Immature natural killer cell (primary cell): ENCODE measurements at regions not wholly inside any gene's neighbourhood (a gene's known extent, or its start where the extent isn't known, plus 50 kb on each side); places are given as distances from the start of the nearest gene placed in this dataset.

Source experiments
- DNase-seq, 3 donors: peaks; one replicate each; pipeline ENCODE4 v3.0.0; 2022; ENCODE audit warnings: mixed read lengths in 1 of 3
- H3K27ac Mint-ChIP-seq, 6 donors: one replicate each; pipeline ENCODE4 v1.8.0; 2020; ENCODE audit warnings: mixed read lengths in 6 of 6, mild to moderate bottlenecking in 5 of 6, inconsistent platforms in 4 of 6, moderate library complexity in 3 of 6
- H3K27me3 Mint-ChIP-seq, 3 donors: one replicate each; pipeline ENCODE4 v1.8.0; 2020 to 2021; ENCODE audit warnings: low read depth in 3 of 3, mild to moderate bottlenecking in 3 of 3, mixed read lengths in 3 of 3, moderate library complexity in 3 of 3, inconsistent platforms in 1 of 3
- H3K36me3 Mint-ChIP-seq, 3 donors: one replicate each; pipeline ENCODE4 v1.8.0; 2020; ENCODE audit warnings: mixed read lengths in 3 of 3, inconsistent platforms in 2 of 3, mild to moderate bottlenecking in 2 of 3
- H3K4me1 Mint-ChIP-seq, 2 donors: one replicate each; pipeline ENCODE4 v1.8.0; 2020; ENCODE audit warnings: inconsistent platforms in 2 of 2, mild to moderate bottlenecking in 2 of 2, mixed read lengths in 2 of 2, moderate library complexity in 1 of 2
- H3K4me3 Mint-ChIP-seq, 5 donors: one replicate each; pipeline ENCODE4 v1.8.0; 2020; ENCODE audit warnings: mild to moderate bottlenecking in 5 of 5, mixed read lengths in 5 of 5, inconsistent platforms in 3 of 5, moderate library complexity in 3 of 5
- H3K9me3 Mint-ChIP-seq, 6 donors: one replicate each; pipeline ENCODE4 v1.8.0; 2020; ENCODE audit warnings: mild to moderate bottlenecking in 6 of 6, mixed read lengths in 6 of 6, inconsistent platforms in 4 of 6, moderate library complexity in 3 of 6

DNA sequence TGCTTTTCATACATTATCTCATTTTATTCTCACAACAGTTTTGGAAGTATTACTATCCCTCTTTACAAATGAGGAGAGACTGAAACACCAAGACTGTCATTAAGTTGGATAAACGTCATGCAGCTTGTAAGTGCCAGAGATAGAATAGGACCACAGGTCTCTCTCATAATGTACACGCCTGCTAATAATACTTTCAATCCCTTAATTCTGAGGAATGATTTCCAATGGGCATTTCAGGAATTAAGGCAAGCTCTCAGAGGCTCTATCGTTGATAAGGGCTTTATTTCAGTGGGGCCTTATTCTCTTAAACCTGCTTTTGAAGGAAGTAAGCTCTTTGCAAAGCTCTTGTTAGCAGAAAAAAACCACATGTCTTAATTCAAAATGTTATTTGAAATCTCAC, 229.1 kb downstream of the NFKBIZ start:
- no peaks in the 10 kb centered on the region for H3K36me3 Mint-ChIP-seq
- H3K9me3 Mint-ChIP-seq, result no peaks in the 10 kb centered on the region
- no peaks in the 10 kb centered on the region for H3K27me3 Mint-ChIP-seq
- H3K4me3 Mint-ChIP-seq, result no peak overlapping the region
- no peak overlapping the region for H3K27ac Mint-ChIP-seq
- DNase-seq, result no peak
- H3K4me1 Mint-ChIP-seq, result no peaks in the 10 kb centered on the region

DNA sequence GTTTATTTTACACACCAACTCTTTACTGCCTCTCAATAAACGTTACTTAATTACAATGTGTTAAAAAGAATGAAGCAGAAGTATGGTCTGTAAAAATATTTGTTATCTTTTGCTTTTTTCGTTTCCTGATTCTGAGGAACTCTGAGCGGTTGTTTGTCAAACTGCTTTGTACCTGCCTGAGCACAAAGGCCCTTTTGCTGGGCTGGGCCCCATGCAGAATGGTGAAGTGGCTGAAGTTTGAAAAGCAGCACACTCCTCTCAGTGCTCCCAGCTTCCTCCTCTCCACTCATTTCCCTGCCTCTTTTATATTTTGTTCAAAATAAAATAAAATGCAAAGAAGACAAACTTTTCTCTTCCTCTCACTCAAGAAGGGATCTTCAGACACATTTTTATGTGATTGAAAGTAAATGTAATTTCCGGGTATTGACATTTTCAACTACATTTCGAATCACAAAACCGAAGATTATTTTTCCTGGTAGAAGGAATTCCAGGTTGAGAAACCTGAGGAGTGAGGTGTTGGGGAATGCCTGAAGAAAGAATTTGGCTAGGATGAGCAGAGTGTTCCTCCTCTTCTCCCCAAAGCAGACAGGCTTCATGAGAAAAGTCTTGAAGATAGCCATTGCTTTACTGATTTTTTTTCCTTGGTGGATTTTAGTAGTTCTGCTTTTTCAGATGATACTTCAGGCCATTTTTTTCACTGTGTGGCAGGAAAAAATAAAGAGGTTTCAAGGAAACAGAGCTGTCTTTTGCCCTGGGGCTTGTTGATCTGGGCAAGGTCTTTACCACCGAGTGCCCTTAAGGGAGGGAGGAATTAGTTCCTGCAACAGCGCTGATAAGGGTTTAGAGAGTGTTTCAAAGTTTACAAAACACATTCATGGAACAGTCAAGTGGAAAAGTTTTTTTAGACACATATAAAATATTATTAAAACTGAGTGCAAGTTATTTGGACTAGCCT, 229.8 kb downstream of the NFKBIZ start:
- DNase-seq, result no peak
- H3K4me1 Mint-ChIP-seq, result no peaks in the 10 kb centered on the region
- peaks cover 0 to 2% (median 0%) of the 10 kb centered on the region in 3 donors for H3K27me3 Mint-ChIP-seq
- no peaks in the 10 kb centered on the region for H3K36me3 Mint-ChIP-seq
- no peak overlapping the region for H3K27ac Mint-ChIP-seq
- no peak overlapping the region for H3K4me3 Mint-ChIP-seq
- no peaks in the 10 kb centered on the region for H3K9me3 Mint-ChIP-seq

DNA sequence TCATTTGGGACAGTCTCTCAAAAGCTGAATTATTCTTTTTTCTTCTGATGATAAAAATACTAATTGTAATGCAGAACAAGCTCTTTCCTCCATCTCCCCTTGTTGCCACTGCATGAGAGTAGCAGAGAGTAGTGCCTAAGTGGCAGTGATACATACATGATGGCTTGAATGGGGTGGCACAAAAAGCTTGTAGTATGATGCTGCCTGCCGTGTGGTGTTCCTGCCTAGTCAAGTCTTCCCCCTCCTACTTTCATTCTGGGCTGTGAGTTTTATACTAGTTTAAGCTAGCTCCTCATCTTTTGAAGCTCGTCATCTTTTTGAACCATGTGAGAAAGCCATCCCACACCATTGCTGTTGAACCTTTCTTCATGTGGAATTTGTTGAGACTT, 230.5 kb downstream of the NFKBIZ start:
- Mint-ChIP-seq H3K4me3 (no peak overlapping the region), H3K27ac (no peak overlapping the region)

DNA sequence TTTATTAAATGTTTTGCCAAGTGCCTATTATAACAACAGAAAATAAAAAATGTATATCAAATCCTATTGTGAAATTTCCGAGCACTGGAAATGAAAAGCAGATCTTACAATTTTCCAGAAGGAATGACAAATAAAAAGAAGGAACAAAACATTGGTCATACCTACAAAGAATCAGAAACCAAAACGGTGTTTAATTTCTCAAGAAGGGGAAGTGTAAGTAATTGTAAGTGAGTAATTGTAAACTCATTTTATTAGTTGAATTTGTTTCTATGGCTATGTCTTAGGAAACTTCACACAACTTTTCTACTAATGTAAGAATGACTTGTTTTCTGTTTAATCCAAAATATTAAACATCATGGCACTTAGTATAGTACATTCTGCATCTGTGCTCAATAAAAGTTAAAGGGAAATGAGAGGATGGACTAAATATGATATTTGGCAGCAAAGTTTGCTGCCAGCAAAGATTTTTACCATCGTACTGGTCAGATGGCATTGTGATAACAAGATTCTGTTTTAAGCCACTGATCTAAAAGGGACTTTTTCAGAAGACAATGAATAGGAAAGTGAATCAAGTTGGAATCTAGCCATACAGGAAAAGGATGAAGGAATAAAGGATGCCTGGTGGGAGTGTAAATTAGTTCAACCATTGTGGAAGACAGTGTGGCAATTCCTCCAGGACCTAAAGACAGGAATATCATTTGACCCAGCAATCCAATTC, 232.4 kb downstream of the NFKBIZ start:
- Mint-ChIP-seq H3K4me1 (no peaks in the 10 kb centered on the region), H3K27ac (no peak overlapping the region)
- no peak for DNase-seq

More for the DNA sequence above, 230.5 kb downstream of the NFKBIZ start:
- H3K9me3 Mint-ChIP-seq, result no peaks in the 10 kb centered on the region
- DNase-seq, result no peak
- peaks cover 0 to 3% (median 0%) of the 10 kb centered on the region in 3 donors for H3K27me3 Mint-ChIP-seq
- no peaks in the 10 kb centered on the region for H3K36me3 Mint-ChIP-seq
- H3K4me1 Mint-ChIP-seq, result no peaks in the 10 kb centered on the region

DNA sequence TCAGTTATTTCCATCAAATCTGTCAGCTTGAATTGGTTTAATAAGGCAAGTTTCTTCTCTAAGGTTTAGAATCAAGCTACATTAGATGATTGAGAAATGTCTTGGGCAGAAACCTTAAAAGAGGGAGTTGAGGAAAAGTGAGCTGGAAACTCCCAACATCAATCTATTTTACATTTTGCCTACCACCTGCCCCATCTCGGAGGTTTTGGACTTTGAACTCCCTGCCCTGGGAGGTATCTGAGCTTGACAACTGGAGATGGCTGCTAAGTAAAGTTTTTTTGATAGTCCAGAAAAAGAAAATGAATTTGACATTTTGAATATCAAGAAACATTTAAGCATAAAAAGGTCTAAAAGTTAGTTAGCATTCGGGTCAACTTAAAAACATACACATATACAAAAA, 234.2 kb downstream of the NFKBIZ start:
- no peaks in the 10 kb centered on the region for H3K4me1 Mint-ChIP-seq
- H3K9me3 Mint-ChIP-seq, result no peaks in the 10 kb centered on the region
- no peak overlapping the region for H3K27ac Mint-ChIP-seq
- no peak for DNase-seq
- no peaks in the 10 kb centered on the region for H3K36me3 Mint-ChIP-seq
- H3K27me3 Mint-ChIP-seq, result peaks cover 0 to 8% (median 0%) of the 10 kb centered on the region in 3 donors
- no peak overlapping the region for H3K4me3 Mint-ChIP-seq

More for the DNA sequence above, 232.4 kb downstream of the NFKBIZ start:
- no peak overlapping the region for H3K4me3 Mint-ChIP-seq
- H3K27me3 Mint-ChIP-seq, result peaks cover 0 to 3% (median 0%) of the 10 kb centered on the region in 3 donors
- no peaks in the 10 kb centered on the region for H3K36me3 Mint-ChIP-seq
- H3K9me3 Mint-ChIP-seq, result no peaks in the 10 kb centered on the region

DNA sequence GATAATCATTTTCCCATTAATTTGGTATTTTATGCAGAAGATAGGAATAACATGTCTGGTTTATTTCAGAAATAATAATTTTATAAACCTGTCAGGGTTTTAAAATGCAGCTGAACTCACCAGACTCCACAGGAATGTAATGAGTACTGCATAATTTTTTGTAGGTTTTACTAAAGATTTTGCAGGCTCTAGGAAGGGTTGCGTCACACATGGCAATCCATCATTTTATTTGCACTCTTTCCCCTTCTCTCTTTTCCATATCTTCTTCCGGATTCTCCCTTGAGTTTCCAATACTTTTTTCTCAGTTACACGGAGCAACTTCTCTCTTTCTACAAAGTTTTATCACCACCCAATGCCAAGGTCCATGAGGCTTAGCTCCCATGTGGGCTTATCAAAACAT, 234.7 kb downstream of the NFKBIZ start:
- peaks cover 0 to 8% (median 0%) of the 10 kb centered on the region in 3 donors for H3K27me3 Mint-ChIP-seq
- no peak overlapping the region for H3K4me3 Mint-ChIP-seq
- H3K36me3 Mint-ChIP-seq, result no peaks in the 10 kb centered on the region
- no peaks in the 10 kb centered on the region for H3K4me1 Mint-ChIP-seq
- no peak for DNase-seq
- H3K27ac Mint-ChIP-seq, result no peak overlapping the region
- no peaks in the 10 kb centered on the region for H3K9me3 Mint-ChIP-seq

DNA sequence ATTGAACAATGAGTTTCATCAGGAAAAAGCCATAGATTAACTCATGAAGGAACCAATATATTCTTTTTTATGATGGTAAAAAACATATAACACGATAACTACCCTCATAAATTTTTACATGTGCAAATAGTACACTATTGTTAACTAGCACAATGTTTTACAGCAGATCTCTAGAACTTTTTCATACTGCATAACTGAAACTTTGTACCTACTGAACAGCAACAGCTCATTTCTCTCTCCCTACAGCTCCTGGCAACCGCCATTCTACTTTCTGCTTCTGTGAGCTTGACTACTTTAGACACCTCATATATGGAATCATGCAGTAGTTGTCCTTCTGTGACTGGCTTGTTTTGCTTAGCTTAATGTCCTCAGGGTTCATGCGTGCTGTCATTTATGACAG, 235.4 kb downstream of the NFKBIZ start:
- no peak overlapping the region for H3K27ac Mint-ChIP-seq
- no peaks in the 10 kb centered on the region for H3K36me3 Mint-ChIP-seq
- DNase-seq, result no peak
- peaks cover 0 to 8% (median 0%) of the 10 kb centered on the region in 3 donors for H3K27me3 Mint-ChIP-seq
- no peaks in the 10 kb centered on the region for H3K9me3 Mint-ChIP-seq
- no peaks in the 10 kb centered on the region for H3K4me1 Mint-ChIP-seq
- no peak overlapping the region for H3K4me3 Mint-ChIP-seq

DNA sequence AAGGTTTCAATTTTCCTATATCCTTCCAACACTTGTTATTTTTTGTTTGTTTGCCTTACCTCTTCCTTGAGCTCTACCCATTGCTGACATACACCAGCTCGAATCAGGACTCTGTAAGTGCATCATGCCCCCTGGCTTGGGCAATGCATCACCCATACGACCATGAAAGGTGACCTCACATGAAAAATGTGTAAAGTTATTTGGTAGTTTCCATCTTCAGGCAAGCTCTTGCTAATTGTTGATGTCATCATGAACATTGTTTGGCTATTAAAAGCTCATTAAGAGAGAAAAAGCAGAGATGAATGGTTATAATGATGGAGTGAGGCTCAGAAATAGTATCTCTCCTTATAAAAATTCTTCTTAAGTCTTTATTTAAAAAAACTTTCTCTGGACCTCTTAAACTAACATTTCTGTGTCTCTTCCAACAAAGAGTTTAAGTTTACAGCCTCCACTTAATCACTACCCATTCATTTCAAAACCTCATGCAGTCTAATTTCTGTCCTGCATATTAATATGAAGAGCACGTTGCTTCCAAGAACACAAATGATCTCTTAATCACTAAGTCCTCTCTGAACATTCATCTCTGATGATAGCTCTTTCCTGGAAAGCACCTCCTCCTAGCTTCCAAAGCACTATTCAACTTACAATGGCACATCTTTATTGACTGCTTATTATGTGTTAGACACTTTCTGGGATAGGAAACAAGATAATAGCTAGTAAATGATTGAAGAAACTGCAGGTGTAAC, 236.3 kb downstream of the NFKBIZ start:
- H3K4me3 Mint-ChIP-seq, result no peak overlapping the region

DNA sequence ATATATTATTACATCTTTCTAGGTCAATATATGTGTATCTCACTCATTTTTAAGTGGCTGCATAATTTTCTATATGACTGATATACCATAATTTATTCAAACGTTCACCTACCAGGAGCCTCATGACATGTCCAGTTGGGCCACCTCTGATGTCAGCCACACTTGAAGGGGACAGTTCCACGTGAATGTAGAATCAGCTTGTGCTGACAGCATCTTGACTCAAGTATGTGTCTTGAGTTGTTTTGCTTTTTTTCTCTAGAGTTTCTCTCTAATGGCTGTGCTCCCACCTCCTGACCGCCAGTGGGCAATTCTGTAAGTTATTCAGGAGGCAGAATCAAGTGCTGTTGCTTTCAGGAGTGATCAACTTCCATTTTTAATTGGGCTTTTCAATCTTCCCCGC, 237.9 kb downstream of the NFKBIZ start:
- H3K9me3 Mint-ChIP-seq, result no peaks in the 10 kb centered on the region
- H3K4me1 Mint-ChIP-seq, result no peaks in the 10 kb centered on the region
- H3K36me3 Mint-ChIP-seq, result no peaks in the 10 kb centered on the region
- no peak overlapping the region for H3K4me3 Mint-ChIP-seq
- H3K27me3 Mint-ChIP-seq, result peaks cover 0 to 8% (median 0%) of the 10 kb centered on the region in 3 donors
- DNase-seq, result no peak
- no peak overlapping the region for H3K27ac Mint-ChIP-seq

More for the DNA sequence above, 236.3 kb downstream of the NFKBIZ start:
- DNase-seq, result no peak
- no peaks in the 10 kb centered on the region for H3K36me3 Mint-ChIP-seq
- H3K4me1 Mint-ChIP-seq, result no peaks in the 10 kb centered on the region
- no peaks in the 10 kb centered on the region for H3K9me3 Mint-ChIP-seq
- no peak overlapping the region for H3K27ac Mint-ChIP-seq
- peaks cover 0 to 8% (median 0%) of the 10 kb centered on the region in 3 donors for H3K27me3 Mint-ChIP-seq

DNA sequence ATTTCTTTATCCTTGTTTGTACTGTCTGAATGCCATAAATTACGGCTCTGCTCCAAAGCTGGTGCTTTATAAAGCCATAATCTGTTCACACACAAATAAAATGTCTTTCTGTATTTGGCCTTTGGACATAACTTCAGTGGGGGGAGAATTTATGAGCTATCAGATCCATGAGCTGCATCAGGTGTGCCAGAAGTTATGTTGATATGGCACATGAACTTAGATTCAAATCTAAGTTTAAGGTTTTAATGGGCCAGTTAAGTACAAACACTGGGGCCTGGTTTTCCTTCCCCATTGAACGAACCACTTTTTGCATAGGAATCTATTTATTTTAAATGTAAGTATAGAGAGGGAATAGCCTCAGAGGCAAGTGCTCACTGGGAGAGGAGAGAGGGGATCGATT, 239.9 kb downstream of the NFKBIZ start:
- no peak for DNase-seq
- peaks cover 0 to 6% (median 0%) of the 10 kb centered on the region in 3 donors for H3K27me3 Mint-ChIP-seq
- no peak overlapping the region for H3K4me3 Mint-ChIP-seq
- H3K36me3 Mint-ChIP-seq, result no peaks in the 10 kb centered on the region
- H3K27ac Mint-ChIP-seq, result no peak overlapping the region
- H3K9me3 Mint-ChIP-seq, result no peaks in the 10 kb centered on the region
- H3K4me1 Mint-ChIP-seq, result peaks cover 7 to 10% of the 10 kb centered on the region in 2 donors

DNA sequence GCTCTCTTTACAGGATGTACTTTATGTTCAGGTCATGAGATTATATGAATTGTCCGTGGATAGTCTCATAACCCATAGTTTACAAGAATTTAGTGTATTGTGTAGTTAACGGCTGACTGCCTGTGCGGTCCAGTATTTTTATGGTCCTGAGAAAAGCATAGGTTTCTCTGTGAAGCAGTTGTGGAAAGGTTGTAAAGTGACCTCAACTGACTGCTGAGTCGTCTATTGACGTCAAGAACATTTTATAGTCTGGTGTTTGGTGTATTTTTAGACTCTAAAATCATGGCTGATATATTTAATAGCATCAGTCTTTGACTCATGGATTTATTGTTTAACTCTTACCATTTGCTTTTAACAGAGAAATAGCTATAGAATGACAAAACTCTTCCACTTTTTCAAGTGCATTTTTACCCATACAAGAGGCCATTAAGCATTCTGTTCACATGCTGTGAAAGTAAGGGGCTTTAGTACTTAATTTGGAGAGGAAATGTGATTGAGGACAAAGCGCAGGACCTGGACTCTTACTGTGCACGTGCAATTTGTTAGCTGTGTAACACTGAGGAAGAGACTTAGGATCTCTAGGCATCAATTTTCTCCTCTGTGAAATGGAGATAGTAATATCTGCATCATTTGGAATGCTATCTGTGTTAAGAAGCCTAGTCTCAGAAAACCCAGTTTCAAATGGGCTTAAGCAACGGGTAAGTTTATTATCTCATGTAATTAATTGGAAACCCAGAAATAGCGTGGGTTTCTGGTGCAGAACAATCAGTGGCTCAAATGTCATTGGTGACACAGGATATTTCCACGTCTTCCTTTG, 240.8 kb downstream of the NFKBIZ start:
- Mint-ChIP-seq H3K9me3 (no peaks in the 10 kb centered on the region), H3K36me3 (no peaks in the 10 kb centered on the region), H3K4me1 (peaks cover 7 to 10% of the 10 kb centered on the region in 2 donors), H3K27ac (no peak overlapping the region), H3K27me3 (peaks cover 0 to 6% (median 0%) of the 10 kb centered on the region in 3 donors), H3K4me3 (no peak overlapping the region)
- DNase-seq, result no peak

DNA sequence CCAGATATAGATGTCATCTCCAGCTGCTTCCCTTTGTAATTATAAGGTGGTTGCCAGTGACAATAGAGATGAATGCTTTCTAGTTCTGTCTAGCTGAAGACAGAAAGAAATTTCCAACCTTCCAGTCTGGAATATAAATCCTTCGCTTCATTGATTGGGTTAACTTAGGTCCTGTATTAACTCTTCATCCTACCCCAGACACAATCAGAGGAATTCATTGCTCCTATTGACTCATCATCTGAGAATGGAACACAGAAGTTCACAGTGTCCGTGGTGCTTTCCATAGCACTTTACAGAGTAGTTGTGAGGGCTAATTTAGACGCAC, 241.4 kb downstream of the NFKBIZ start:
- Mint-ChIP-seq H3K4me3 (no peak overlapping the region), H3K36me3 (no peaks in the 10 kb centered on the region), H3K27me3 (peaks cover 0 to 6% (median 0%) of the 10 kb centered on the region in 3 donors), H3K27ac (no peak overlapping the region), H3K9me3 (no peaks in the 10 kb centered on the region), H3K4me1 (peaks cover 7 to 10% of the 10 kb centered on the region in 2 donors)
- no peak for DNase-seq

DNA sequence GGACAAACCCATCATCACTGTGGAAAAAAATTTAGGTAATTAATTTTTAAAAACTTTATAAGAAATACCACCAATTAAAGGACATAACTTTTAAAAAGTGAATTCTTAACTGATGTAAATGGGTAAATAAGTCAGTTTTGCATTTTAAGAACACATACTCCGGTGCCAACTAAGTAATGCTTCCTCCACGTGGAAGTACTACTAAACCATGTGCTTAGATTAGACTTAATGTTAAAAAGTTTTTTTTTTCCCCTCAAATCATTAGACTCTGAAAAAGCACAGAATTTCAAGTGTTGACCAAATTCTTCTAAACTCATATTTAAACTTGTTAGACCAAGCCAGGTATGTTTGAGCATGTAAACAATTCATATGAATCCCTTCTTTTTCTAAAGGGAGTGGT, 242.0 kb downstream of the NFKBIZ start:
- Mint-ChIP-seq H3K36me3 (no peaks in the 10 kb centered on the region), H3K27me3 (peaks cover 0 to 6% (median 0%) of the 10 kb centered on the region in 3 donors), H3K27ac (no peak overlapping the region), H3K4me3 (no peak overlapping the region), H3K4me1 (peaks cover 7 to 10% of the 10 kb centered on the region in 2 donors), H3K9me3 (no peaks in the 10 kb centered on the region)
- no peak for DNase-seq
